ENCODE measurements at regions not wholly inside any gene's neighbourhood (a gene's known extent, or its start where the extent isn't known, plus 50 kb on each side); places are given as distances from the start of the nearest gene placed in this dataset.

DNA sequence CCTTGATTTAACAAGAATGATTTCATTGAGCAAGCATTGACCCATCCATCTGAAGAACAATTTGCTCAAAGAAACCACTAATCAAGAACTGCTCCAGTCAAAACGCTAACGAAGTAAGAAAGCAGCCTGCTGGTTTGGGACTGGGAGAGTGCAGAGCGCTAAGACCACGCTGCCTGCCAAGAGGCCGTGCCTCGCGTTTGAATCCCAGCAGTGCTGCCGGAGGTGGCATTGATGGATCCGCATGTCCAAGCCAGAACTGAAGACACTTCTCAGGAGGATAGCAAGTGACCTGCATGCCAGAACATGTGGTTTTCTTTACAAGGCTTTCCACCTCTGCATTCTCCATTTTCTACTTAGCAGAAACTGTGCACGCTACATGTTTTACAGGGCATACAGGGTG, 105.2 kb upstream of the FOXC1 start:
- TF ChIP-seq, protein P1, sequence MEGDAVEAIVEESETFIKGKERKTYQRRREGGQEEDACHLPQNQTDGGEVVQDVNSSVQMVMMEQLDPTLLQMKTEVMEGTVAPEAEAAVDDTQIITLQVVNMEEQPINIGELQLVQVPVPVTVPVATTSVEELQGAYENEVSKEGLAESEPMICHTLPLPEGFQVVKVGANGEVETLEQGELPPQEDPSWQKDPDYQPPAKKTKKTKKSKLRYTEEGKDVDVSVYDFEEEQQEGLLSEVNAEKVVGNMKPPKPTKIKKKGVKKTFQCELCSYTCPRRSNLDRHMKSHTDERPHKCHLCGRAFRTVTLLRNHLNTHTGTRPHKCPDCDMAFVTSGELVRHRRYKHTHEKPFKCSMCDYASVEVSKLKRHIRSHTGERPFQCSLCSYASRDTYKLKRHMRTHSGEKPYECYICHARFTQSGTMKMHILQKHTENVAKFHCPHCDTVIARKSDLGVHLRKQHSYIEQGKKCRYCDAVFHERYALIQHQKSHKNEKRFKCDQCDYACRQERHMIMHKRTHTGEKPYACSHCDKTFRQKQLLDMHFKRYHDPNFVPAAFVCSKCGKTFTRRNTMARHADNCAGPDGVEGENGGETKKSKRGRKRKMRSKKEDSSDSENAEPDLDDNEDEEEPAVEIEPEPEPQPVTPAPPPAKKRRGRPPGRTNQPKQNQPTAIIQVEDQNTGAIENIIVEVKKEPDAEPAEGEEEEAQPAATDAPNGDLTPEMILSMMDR (IDR thresholded peaks at IDR 0.05): no peak
- no peak for TF ChIP-seq POLR2AphosphoS5 (IDR thresholded peaks at IDR 0.05)
- TF ChIP-seq EP300 (IDR thresholded peaks at IDR 0.05): no peak
- TF ChIP-seq POLR2A (IDR thresholded peaks at IDR 0.05; ENCODE audit: low read depth): no peak
